Neural progenitor cell (in vitro differentiated cells): ENCODE measurements at regions not wholly inside any gene's neighbourhood (a gene's known extent, or its start where the extent isn't known, plus 50 kb on each side); places are given as distances from the start of the nearest gene placed in this dataset.

Source experiments
- DNase-seq: peaks from one replicate; pipeline ENCODE4 v3.0.0-alpha.2; 2016; ENCODE audit warnings: low spot score
- H2AFZ ChIP-seq: fragments of 200-600 bp; sonication (generic); replicated peaks from 2 replicates; pipeline ENCODE4 v1.6.1; 2016; ENCODE audit warnings: antibody characterized with exemption
- H3F3A ChIP-seq: fragments of 200-600 bp; sonication (generic); 2 replicates; pipeline ENCODE4 v1.6.1; 2016; ENCODE audit warnings: antibody characterized with exemption, low read depth
- H3K27ac ChIP-seq: fragments of 200-600 bp; sonication (generic); 2 replicates; pipeline ENCODE4 v1.5.1; 2016; ENCODE audit warnings: mild to moderate bottlenecking
- H3K27me3 ChIP-seq: fragments of 200-600 bp; sonication (generic); 2 replicates; pipeline ENCODE4 v1.6.1; 2016; ENCODE audit warnings: mild to moderate bottlenecking, moderate library complexity
- H3K36me3 ChIP-seq: fragments of 200-600 bp; sonication (generic); 2 replicates; pipeline ENCODE4 v1.5.1; 2016
- H3K4me1 ChIP-seq: fragments of 200-600 bp; sonication (generic); 2 replicates; pipeline ENCODE4 v1.6.1; 2016; ENCODE audit warnings: mixed run types
- H3K4me2 ChIP-seq: fragments of 200-600 bp; sonication (generic); 2 replicates; pipeline ENCODE4 v1.6.1; 2016
- H3K4me3 ChIP-seq: fragments of 200-600 bp; sonication (generic); 2 replicates; pipeline ENCODE4 v1.5.1; 2016
- H3K79me2 ChIP-seq: fragments of 200-600 bp; sonication (generic); 2 replicates; pipeline ENCODE4 v1.6.1; 2016; ENCODE audit warnings: low read depth
- H3K9ac ChIP-seq: fragments of 200-600 bp; sonication (generic); 2 replicates; pipeline ENCODE4 v1.6.1; 2016
- H3K9me3 ChIP-seq: fragments of 200-600 bp; sonication (generic); 2 replicates; pipeline ENCODE4 v1.5.1; 2016; ENCODE audit warnings: low read depth
- H4K20me1 ChIP-seq: fragments of 200-600 bp; sonication (generic); 2 replicates; pipeline ENCODE4 v1.6.1; 2016; ENCODE audit warnings: low read depth
- H3K27ac Mint-ChIP-seq: 3 replicates; pipeline ENCODE4 v1.8.0; 2021; ENCODE audit warnings: mixed read lengths
- H3K27me3 Mint-ChIP-seq: 2 replicates; pipeline ENCODE4 v1.8.0; 2022; ENCODE audit warnings: low read depth, mild to moderate bottlenecking, inconsistent platforms, moderate library complexity, mixed read lengths; ENCODE audit not compliant: insufficient read depth
- H3K36me3 Mint-ChIP-seq: 3 replicates; pipeline ENCODE4 v1.8.0; 2021; ENCODE audit warnings: mixed read lengths
- H3K4me1 Mint-ChIP-seq: 3 replicates; pipeline ENCODE4 v1.8.0; 2021; ENCODE audit warnings: mixed read lengths
- H3K4me3 Mint-ChIP-seq: 3 replicates; pipeline ENCODE4 v1.8.0; 2021; ENCODE audit warnings: mild to moderate bottlenecking, moderate library complexity, mixed read lengths
- H3K9me3 Mint-ChIP-seq: 3 replicates; pipeline ENCODE4 v1.8.0; 2020; ENCODE audit warnings: mixed read lengths
- EZH2 ChIP-seq: fragments of 200-600 bp; sonication (generic); IDR thresholded peaks from 2 replicates; pipeline ENCODE4 v1.6.1; 2017; ENCODE audit warnings: antibody characterized with exemption, mild to moderate bottlenecking, moderate library complexity
- EZH2phosphoT487 ChIP-seq: fragments of 200-600 bp; sonication (generic); IDR thresholded peaks from 2 replicates; pipeline ENCODE4 v1.6.1; 2017; ENCODE audit warnings: antibody characterized with exemption
- TF ChIP-seq, protein P1 (sequence below): fragments of 200-600 bp; sonication (generic); IDR thresholded peaks from 2 replicates; pipeline ENCODE4 v1.5.1; 2017; ENCODE audit warnings: antibody characterized with exemption, mild to moderate bottlenecking

DNA sequence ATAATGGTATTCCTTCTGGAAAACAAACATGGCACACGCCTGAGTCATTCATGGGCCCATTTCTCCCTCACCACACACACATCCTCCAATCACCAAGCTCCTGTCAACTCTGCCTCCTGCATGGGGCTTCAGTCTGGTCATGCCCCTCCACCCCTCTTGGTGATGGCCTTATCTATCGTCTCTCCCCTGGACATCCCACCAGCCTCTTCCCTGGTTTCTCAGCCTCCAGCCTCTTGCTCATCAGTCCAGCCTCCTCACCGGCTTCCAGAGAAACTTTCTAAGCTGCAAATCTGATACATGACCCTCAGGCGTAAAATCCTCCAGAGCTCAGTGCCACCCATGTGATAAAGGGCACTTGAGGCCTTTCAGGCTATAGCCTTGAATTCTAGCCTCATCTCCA lies 243.9 kb downstream of the FOXD2 start:
- no peak for DNase-seq

DNA sequence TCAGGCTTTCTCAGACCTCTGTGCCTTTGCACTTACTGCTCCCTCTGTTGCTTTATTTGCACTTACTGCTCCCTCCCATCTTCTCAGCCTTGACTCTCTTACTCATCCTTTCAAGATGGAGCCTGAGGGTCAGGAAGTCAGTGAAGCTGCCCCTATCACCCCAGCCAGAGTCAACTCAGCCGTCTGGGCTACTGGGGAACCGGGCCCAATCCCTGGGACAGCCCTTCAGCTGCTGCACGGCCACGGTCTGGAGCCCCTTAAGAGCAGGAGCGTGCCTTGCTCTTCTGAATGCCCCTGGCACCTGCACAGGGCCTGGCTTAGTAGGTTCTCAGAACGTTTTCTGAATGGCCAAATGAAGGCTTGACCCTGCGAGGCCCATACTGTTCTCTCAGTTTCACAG lies 244.4 kb downstream of the FOXD2 start:
- H3K4me2 ChIP-seq, result no peak overlapping the region
- TF ChIP-seq EZH2phosphoT487, result no peak
- TF ChIP-seq, protein P1, sequence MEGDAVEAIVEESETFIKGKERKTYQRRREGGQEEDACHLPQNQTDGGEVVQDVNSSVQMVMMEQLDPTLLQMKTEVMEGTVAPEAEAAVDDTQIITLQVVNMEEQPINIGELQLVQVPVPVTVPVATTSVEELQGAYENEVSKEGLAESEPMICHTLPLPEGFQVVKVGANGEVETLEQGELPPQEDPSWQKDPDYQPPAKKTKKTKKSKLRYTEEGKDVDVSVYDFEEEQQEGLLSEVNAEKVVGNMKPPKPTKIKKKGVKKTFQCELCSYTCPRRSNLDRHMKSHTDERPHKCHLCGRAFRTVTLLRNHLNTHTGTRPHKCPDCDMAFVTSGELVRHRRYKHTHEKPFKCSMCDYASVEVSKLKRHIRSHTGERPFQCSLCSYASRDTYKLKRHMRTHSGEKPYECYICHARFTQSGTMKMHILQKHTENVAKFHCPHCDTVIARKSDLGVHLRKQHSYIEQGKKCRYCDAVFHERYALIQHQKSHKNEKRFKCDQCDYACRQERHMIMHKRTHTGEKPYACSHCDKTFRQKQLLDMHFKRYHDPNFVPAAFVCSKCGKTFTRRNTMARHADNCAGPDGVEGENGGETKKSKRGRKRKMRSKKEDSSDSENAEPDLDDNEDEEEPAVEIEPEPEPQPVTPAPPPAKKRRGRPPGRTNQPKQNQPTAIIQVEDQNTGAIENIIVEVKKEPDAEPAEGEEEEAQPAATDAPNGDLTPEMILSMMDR, result no peak
- no peak for TF ChIP-seq EZH2
- no peak overlapping the region for H3K4me3 ChIP-seq
- H3K9me3 ChIP-seq, result no peaks in the 10 kb centered on the region
- peaks cover 34% of the 10 kb centered on the region for H3K4me1 ChIP-seq
- H3K36me3 ChIP-seq, result no peaks in the 10 kb centered on the region
- no peak for DNase-seq
- no peaks in the 10 kb centered on the region for H3K79me2 ChIP-seq
- Mint-ChIP-seq H3K4me3 (no peak overlapping the region), H3K4me1 (peaks cover 37% of the 10 kb centered on the region), H3K27me3 (peaks cover 12% of the 10 kb centered on the region), H3K9me3 (no peaks in the 10 kb centered on the region), H3K36me3 (no peaks in the 10 kb centered on the region), H3K27ac (peak overlapping the region; percentile 32)
- no peaks in the 10 kb centered on the region for H3K27me3 ChIP-seq
- no peaks in the 10 kb centered on the region for H4K20me1 ChIP-seq
- H3F3A ChIP-seq, result peaks cover 21% of the 10 kb centered on the region
- H3K27ac ChIP-seq, result no peak overlapping the region
- H2AFZ ChIP-seq, result no peak overlapping the region
- no peak overlapping the region for H3K9ac ChIP-seq

More for the DNA sequence above, 243.9 kb downstream of the FOXD2 start:
- no peaks in the 10 kb centered on the region for H4K20me1 ChIP-seq
- H3K79me2 ChIP-seq, result no peaks in the 10 kb centered on the region
- H3K4me1 ChIP-seq, result peaks cover 29% of the 10 kb centered on the region
- no peaks in the 10 kb centered on the region for H3K9me3 ChIP-seq
- no peaks in the 10 kb centered on the region for H3K9me3 Mint-ChIP-seq
- no peak overlapping the region for H3K9ac ChIP-seq
- H3K4me3 ChIP-seq, result no peak overlapping the region
- no peak overlapping the region for H3K27ac ChIP-seq
- H2AFZ ChIP-seq, result no peak overlapping the region
- peaks cover 12% of the 10 kb centered on the region for H3K27me3 Mint-ChIP-seq
- peaks cover 34% of the 10 kb centered on the region for H3K4me1 Mint-ChIP-seq
- no peaks in the 10 kb centered on the region for H3K36me3 ChIP-seq
- peaks cover 17% of the 10 kb centered on the region for H3F3A ChIP-seq
- TF ChIP-seq EZH2 (no peak), EZH2phosphoT487 (no peak)
- TF ChIP-seq, protein P1, result no peak
- no peaks in the 10 kb centered on the region for H3K36me3 Mint-ChIP-seq
- no peak overlapping the region for H3K4me3 Mint-ChIP-seq
- no peak overlapping the region for H3K4me2 ChIP-seq
- H3K27me3 ChIP-seq, result no peaks in the 10 kb centered on the region
- H3K27ac Mint-ChIP-seq, result peak overlapping the region; percentile 32

DNA sequence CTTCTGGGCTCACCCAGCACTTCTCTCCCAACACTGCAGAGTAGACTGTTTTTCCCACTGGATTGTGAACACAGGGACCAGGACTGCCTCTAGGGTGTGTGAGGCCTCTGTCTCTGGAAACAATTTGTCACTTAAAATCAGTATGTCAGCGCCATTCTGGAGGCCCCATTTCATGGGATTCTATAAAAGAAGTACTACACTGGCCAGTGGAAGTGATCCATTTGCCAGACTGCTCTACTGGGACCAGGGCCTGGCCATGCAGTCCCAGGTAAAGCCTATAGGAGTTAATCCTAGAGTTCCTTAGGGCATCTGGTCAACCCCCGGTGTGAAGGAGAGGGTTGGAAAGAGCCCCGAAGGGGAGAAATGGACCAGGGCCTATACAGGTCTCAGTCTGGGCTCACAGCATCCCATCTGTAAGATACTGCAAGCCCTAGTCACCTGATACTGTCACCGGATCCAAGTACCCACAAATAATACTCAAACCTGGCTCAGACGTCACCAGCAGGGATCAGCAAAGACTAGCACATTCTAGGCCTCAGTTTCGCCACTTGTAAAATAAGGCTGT lies 245.0 kb downstream of the FOXD2 start:
- H3K36me3 ChIP-seq, result no peaks in the 10 kb centered on the region
- no peak overlapping the region for H3K4me3 ChIP-seq
- H3K27ac ChIP-seq, result no peak overlapping the region
- H3K27me3 ChIP-seq, result no peaks in the 10 kb centered on the region
- peaks cover 28% of the 10 kb centered on the region for H3F3A ChIP-seq
- Mint-ChIP-seq H3K9me3 (no peaks in the 10 kb centered on the region), H3K4me3 (no peak overlapping the region), H3K27me3 (peaks cover 17% of the 10 kb centered on the region), H3K27ac (no peak overlapping the region), H3K36me3 (no peaks in the 10 kb centered on the region), H3K4me1 (peaks cover 44% of the 10 kb centered on the region)
- peaks cover 41% of the 10 kb centered on the region for H3K4me1 ChIP-seq
- TF ChIP-seq EZH2 (no peak), EZH2phosphoT487 (no peak)
- TF ChIP-seq, protein P1, result no peak
- no peak overlapping the region for H3K9ac ChIP-seq
- H3K79me2 ChIP-seq, result no peaks in the 10 kb centered on the region
- H2AFZ ChIP-seq, result no peak overlapping the region
- no peaks in the 10 kb centered on the region for H4K20me1 ChIP-seq
- H3K9me3 ChIP-seq, result no peaks in the 10 kb centered on the region
- H3K4me2 ChIP-seq, result no peak overlapping the region
- no peak for DNase-seq
